ENCODE measurements at regions not wholly inside any gene's neighbourhood (a gene's known extent, or its start where the extent isn't known, plus 50 kb on each side); places are given as distances from the start of the nearest gene placed in this dataset.

DNA sequence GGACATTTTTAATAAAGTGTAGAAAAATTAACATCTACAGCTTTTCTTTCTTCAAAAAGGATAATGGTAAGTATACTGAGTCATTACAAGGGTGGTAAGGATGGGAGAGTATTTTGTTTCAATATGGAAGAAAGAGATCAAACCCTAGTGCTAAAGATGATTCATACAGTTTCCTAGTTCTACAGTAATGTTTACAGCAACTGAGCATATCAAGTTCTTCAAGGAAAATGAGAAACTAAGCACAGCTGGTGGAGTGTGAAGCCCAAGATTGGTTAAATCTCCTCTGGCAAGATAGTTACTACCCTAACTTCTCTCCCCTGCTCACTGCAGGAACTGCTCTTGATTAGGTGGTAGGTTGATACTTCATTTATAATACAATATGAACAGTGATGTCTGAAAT, 467.5 kb downstream of the XIRP2 start:
- Histone ChIP-seq H3K4me3 (no peak overlapping the region), H3K9ac (ENCODE audit: insufficient read length) (no peak overlapping the region), H3K27ac (no peak overlapping the region), H3K36me3 (ENCODE audit: insufficient read depth, low read length) (no peaks in the 10 kb centered on the region), H3K9me3 (ENCODE audit: low read depth, low read length) (no peaks in the 10 kb centered on the region)
- no peak for TF ChIP-seq EZH2 (IDR thresholded peaks at IDR 0.05)
- no peak for TF ChIP-seq POLR2AphosphoS5 (IDR thresholded peaks at IDR 0.05; ENCODE audit: borderline replicate concordance, low read depth, low read length)
- TF ChIP-seq FOXP2 (optimal IDR thresholded peaks at IDR 0.05; ENCODE audit: control extremely low read depth, extremely low read length, insufficient read depth): no peak
- no peak for DNase-seq (ENCODE audit: low read depth, low spot score)

DNA sequence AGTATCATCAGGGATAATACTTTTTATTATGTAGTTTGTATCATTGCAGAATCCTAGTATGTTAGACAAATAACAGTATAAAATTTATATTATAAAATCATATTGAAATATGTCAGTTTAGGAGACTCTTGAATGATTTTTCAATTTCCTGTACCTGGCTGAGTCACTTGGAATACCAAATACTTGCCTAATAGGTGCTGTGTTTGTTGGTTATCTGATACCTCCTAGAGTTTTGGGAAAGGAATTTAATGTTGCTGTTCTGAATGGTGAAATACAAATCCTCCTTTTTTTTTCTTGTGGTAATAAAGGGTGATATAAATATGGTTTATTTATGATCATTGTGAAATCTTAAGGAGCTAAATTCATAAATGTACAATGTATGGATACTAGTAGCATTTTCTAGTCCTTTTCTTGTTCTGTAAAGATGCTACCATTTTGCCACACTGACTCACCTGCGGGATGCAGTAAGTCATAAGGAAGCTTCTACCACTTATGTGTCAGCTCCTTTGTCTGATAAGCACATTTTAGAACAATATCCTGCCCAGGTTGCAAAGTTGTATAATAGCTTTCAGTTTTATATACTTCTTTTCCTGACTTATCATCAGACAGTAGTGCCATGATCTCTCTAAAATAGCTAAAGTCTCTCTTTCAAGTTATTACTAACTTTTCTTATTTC, 465.5 kb downstream of the XIRP2 start:
- TF ChIP-seq POLR2AphosphoS5 (IDR thresholded peaks at IDR 0.05; ENCODE audit: borderline replicate concordance, low read depth, low read length): no peak
- TF ChIP-seq FOXP2 (optimal IDR thresholded peaks at IDR 0.05; ENCODE audit: control extremely low read depth, extremely low read length, insufficient read depth): no peak
- no peak for TF ChIP-seq EZH2 (IDR thresholded peaks at IDR 0.05)
- Histone ChIP-seq H3K36me3 (ENCODE audit: insufficient read depth, low read length) (no peaks in the 10 kb centered on the region), H3K9me3 (ENCODE audit: low read depth, low read length) (no peaks in the 10 kb centered on the region), H3K27ac (no peak overlapping the region), H3K4me3 (no peak overlapping the region), H3K9ac (ENCODE audit: insufficient read length) (no peak overlapping the region)
- DNase-seq (ENCODE audit: low read depth, low spot score): no peak

- H3K36me3 ChIP-seq (ENCODE audit: insufficient read depth, low read length): no peaks in the 10 kb centered on the region
- no peak for TF ChIP-seq FOXP2 (optimal IDR thresholded peaks at IDR 0.05; ENCODE audit: control extremely low read depth, extremely low read length, insufficient read depth)
- no peak for TF ChIP-seq EZH2 (IDR thresholded peaks at IDR 0.05)
- TF ChIP-seq POLR2AphosphoS5 (IDR thresholded peaks at IDR 0.05; ENCODE audit: borderline replicate concordance, low read depth, low read length): no peak
- no peaks in the 10 kb centered on the region for H3K9me3 ChIP-seq (ENCODE audit: low read depth, low read length)
- H3K27ac ChIP-seq: no peak overlapping the region
- DNase-seq (ENCODE audit: low read depth, low spot score): no peak
- H3K4me3 ChIP-seq: no peak overlapping the region
- no peak overlapping the region for H3K9ac ChIP-seq (ENCODE audit: insufficient read length)
Measured at GRCh38 chr2:167345559-167345958, 457.3 kb downstream of the XIRP2 start.

- no peaks in the 10 kb centered on the region for H3K36me3 ChIP-seq (ENCODE audit: insufficient read depth, low read length)
- H3K9me3 ChIP-seq (ENCODE audit: low read depth, low read length): no peaks in the 10 kb centered on the region
- TF ChIP-seq FOXP2 (optimal IDR thresholded peaks at IDR 0.05; ENCODE audit: control extremely low read depth, extremely low read length, insufficient read depth) (no peak), POLR2AphosphoS5 (IDR thresholded peaks at IDR 0.05; ENCODE audit: borderline replicate concordance, low read depth, low read length) (no peak), EZH2 (IDR thresholded peaks at IDR 0.05) (no peak)
- H3K9ac ChIP-seq (ENCODE audit: insufficient read length): no peak overlapping the region
- no peak overlapping the region for H3K27ac ChIP-seq
- no peak for DNase-seq (ENCODE audit: low read depth, low spot score)
- no peak overlapping the region for H3K4me3 ChIP-seq
Measured at GRCh38 chr2:167342769-167343168, 454.5 kb downstream of the XIRP2 start.

DNA sequence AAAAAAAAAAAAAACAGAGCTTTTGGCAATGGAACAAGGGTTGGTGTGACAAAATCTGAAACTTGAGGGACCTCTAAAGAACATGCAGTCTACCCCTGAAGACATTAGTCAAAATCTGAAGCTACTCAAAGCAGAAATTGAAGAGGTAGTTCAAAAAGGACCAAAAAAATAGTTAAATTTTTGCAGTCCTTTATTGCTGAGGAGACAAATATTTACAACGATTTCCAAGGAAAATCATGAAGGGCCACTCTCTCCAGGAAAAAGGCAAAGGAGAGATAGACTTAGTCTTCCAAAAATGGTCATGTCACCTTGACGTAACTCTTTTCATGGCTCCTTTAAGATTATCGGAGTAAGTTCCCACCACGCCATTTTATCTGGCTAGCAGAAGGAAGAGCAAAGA, 452.0 kb downstream of the XIRP2 start:
- Histone ChIP-seq H3K36me3 (ENCODE audit: insufficient read depth, low read length) (no peaks in the 10 kb centered on the region), H3K9ac (ENCODE audit: insufficient read length) (no peak overlapping the region), H3K4me3 (no peak overlapping the region), H3K9me3 (ENCODE audit: low read depth, low read length) (no peaks in the 10 kb centered on the region), H3K27ac (no peak overlapping the region)
- DNase-seq (ENCODE audit: low read depth, low spot score): no peak
- TF ChIP-seq POLR2AphosphoS5 (IDR thresholded peaks at IDR 0.05; ENCODE audit: borderline replicate concordance, low read depth, low read length) (no peak), FOXP2 (optimal IDR thresholded peaks at IDR 0.05; ENCODE audit: control extremely low read depth, extremely low read length, insufficient read depth) (no peak), EZH2 (IDR thresholded peaks at IDR 0.05) (no peak)

GRCh38 chr2:167336213-167336612, 447.9 kb downstream of the XIRP2 start:
- TF ChIP-seq FOXP2 (optimal IDR thresholded peaks at IDR 0.05; ENCODE audit: control extremely low read depth, extremely low read length, insufficient read depth) (no peak), EZH2 (IDR thresholded peaks at IDR 0.05) (no peak), POLR2AphosphoS5 (IDR thresholded peaks at IDR 0.05; ENCODE audit: borderline replicate concordance, low read depth, low read length) (no peak)

GRCh38 chr2:167335541-167335992, 447.3 kb downstream of the XIRP2 start:
- H3K9me3 ChIP-seq (ENCODE audit: low read depth, low read length): no peaks in the 10 kb centered on the region
- no peak overlapping the region for H3K9ac ChIP-seq (ENCODE audit: insufficient read length)
- DNase-seq (ENCODE audit: low read depth, low spot score): no peak
- no peaks in the 10 kb centered on the region for H3K36me3 ChIP-seq (ENCODE audit: insufficient read depth, low read length)
- H3K27ac ChIP-seq: no peak overlapping the region
- H3K4me3 ChIP-seq: no peak overlapping the region
- no peak for TF ChIP-seq EZH2 (IDR thresholded peaks at IDR 0.05)
- TF ChIP-seq FOXP2 (optimal IDR thresholded peaks at IDR 0.05; ENCODE audit: control extremely low read depth, extremely low read length, insufficient read depth): no peak
- TF ChIP-seq POLR2AphosphoS5 (IDR thresholded peaks at IDR 0.05; ENCODE audit: borderline replicate concordance, low read depth, low read length): no peak

More at GRCh38 chr2:167336213-167336612, 447.9 kb downstream of the XIRP2 start:
- DNase-seq (ENCODE audit: low read depth, low spot score): no peak
- Histone ChIP-seq H3K9ac (ENCODE audit: insufficient read length) (no peak overlapping the region), H3K27ac (no peak overlapping the region), H3K36me3 (ENCODE audit: insufficient read depth, low read length) (no peaks in the 10 kb centered on the region), H3K4me3 (no peak overlapping the region), H3K9me3 (ENCODE audit: low read depth, low read length) (no peaks in the 10 kb centered on the region)

DNA sequence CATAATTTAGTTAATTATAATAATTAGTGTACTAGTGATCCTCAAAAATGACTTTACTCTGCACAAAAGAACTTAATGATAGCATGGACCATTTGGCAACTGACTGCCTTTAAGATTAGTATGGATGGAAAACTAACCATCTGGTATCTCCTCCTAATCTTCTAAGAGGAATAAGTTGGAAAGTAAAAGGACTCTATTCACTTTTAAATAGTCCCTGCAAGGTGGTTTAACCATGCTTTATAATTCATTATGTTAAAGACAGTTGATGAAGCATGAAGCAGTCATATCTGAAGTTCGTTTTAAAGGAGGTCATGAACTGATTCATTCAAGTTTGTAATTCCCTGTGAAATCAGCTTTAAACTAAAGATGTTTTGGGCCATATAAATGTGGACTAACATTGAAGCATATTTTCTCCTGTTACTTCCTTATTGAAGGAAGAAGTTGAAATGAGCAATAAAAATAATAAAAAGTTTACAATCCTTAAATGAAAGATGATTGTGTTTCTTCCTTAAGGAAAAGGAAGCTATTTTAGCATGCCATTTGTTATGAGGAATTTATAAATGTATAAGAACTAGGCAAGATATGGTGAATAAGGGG, 446.0 kb downstream of the XIRP2 start:
- H3K27ac ChIP-seq: no peak overlapping the region
- H3K4me3 ChIP-seq: no peak overlapping the region
- H3K9ac ChIP-seq (ENCODE audit: insufficient read length): no peak overlapping the region
- DNase-seq (ENCODE audit: low read depth, low spot score): no peak
- H3K9me3 ChIP-seq (ENCODE audit: low read depth, low read length): no peaks in the 10 kb centered on the region
- H3K36me3 ChIP-seq (ENCODE audit: insufficient read depth, low read length): no peaks in the 10 kb centered on the region
- TF ChIP-seq POLR2AphosphoS5 (IDR thresholded peaks at IDR 0.05; ENCODE audit: borderline replicate concordance, low read depth, low read length) (no peak), FOXP2 (optimal IDR thresholded peaks at IDR 0.05; ENCODE audit: control extremely low read depth, extremely low read length, insufficient read depth) (no peak), EZH2 (IDR thresholded peaks at IDR 0.05) (no peak)
